HepG2 (cell line): ENCODE measurements at regions not wholly inside any gene's neighbourhood (a gene's known extent, or its start where the extent isn't known, plus 50 kb on each side); places are given as distances from the start of the nearest gene placed in this dataset.

ENCODE experiments used
- ATAC-seq: fragments of 200-7000 bp; cut with Tn5 transposase; 3 replicates; pipeline ENCODE4 v1.9.1; 2020; ENCODE audit warnings: mild to moderate bottlenecking, moderate library complexity
- BruUV-seq: library from RNA; stranded (reverse); fragments of 400-500 nt; replicated peaks from 2 replicates; lab custom pipeline; 2021; lab: Mats Ljungman, UMichigan
- CTCF ChIA-PET: fragments of 300-600 bp; formaldehyde crosslinking; extraction: SDS; loops from one replicate; lab custom pipeline; 2021; ENCODE audit warnings: low total read pairs, inconsistent platforms, low intra/inter-chr PET ratio; lab: Yijun Ruan, JAX
- POLR2A ChIA-PET: fragments of 350-600 bp; sonication (Branson Sonifier 250); formaldehyde crosslinking; loops from one replicate; lab custom pipeline; 2020; ENCODE audit warnings: antibody characterized with exemption, inconsistent platforms; lab: Yijun Ruan, JAX
- DNase-seq: peaks from one replicate; pipeline ENCODE4 v3.0.0-alpha.2; 2015; ENCODE audit warnings: low spot score
- FAIRE-seq: peaks from 3 replicates; lab custom pipeline; 2011; peaks lifted over from hg19 to GRCh38; lab: Jason Lieb, UNC
- H2AFZ ChIP-seq: one replicate; pipeline ENCODE4 v1.6.1; 2011; ENCODE audit warnings: low read length, inconsistent platforms
- H3K27ac ChIP-seq: fragments of 300-600 bp; 3 replicates; pipeline ENCODE4 v1.8.0; 2011; ENCODE audit warnings: mixed run types, mild to moderate bottlenecking, mixed read lengths, low read length, inconsistent platforms; ENCODE audit not compliant: insufficient read depth; ENCODE audit errors: extremely low read length
- H3K27me3 ChIP-seq, 2 experiments: fragments of 200-600 bp in 1 of 2; 2 replicates in 1 of 2; 3 replicates in 1 of 2; pipeline versions ENCODE4 v1.6.0 to v1.8.0; 2011; ENCODE audit warnings: low read length in 2 of 2, mild to moderate bottlenecking in 2 of 2, moderate library complexity in 2 of 2, inconsistent platforms in 1 of 2; ENCODE audit not compliant: insufficient read depth in 2 of 2, control insufficient read depth in 1 of 2
- H3K36me3 ChIP-seq, 2 experiments: fragments of 200-600 bp in 1 of 2; replicated peaks in 1 of 2; 2 replicates in 1 of 2; 3 replicates in 1 of 2; pipeline versions ENCODE4 v1.5.1 to v1.8.0; 2011; ENCODE audit warnings: low read length in 2 of 2, inconsistent platforms in 1 of 2; ENCODE audit not compliant: insufficient read depth in 2 of 2, control insufficient read depth in 1 of 2
- H3K4me1 ChIP-seq: 2 replicates; pipeline ENCODE4 v1.5.1; 2012; ENCODE audit warnings: low read length, inconsistent platforms; ENCODE audit not compliant: insufficient read depth
- H3K4me2 ChIP-seq: 2 replicates; pipeline ENCODE4 v1.6.0; 2011; ENCODE audit warnings: low read depth, low read length, inconsistent platforms
- H3K4me3 ChIP-seq, 3 experiments: fragments of 200-600 bp in 1 of 3; sonication (generic), shearing (Covaris generic) in 1 of 3; replicated peaks in 1 of 3; 2 replicates each; pipeline ENCODE4 v1.5.1; 2011 to 2016; ENCODE audit warnings: low read length in 3 of 3, inconsistent platforms in 2 of 3, low read depth in 2 of 3, mild to moderate bottlenecking in 2 of 3, control low read depth in 1 of 3, mixed read lengths in 1 of 3; ENCODE audit not compliant: insufficient read depth in 1 of 3
- H3K79me2 ChIP-seq: one replicate; pipeline ENCODE4 v1.6.1; 2011; ENCODE audit warnings: low read length, inconsistent platforms; ENCODE audit not compliant: insufficient read depth
- H3K9ac ChIP-seq: 2 replicates; pipeline ENCODE4 v1.6.0; 2011; ENCODE audit warnings: mild to moderate bottlenecking, low read depth, low read length, inconsistent platforms; ENCODE audit not compliant: insufficient read depth
- H3K9me3 ChIP-seq: 2 replicates; pipeline ENCODE4 v1.5.1; 2012; ENCODE audit warnings: mild to moderate bottlenecking, low read length
- H4K20me1 ChIP-seq: 2 replicates; pipeline ENCODE4 v1.6.0; 2011; ENCODE audit warnings: inconsistent platforms, mild to moderate bottlenecking, low read length, moderate library complexity; ENCODE audit not compliant: insufficient read depth
- MAF1 ChIP-seq: sonication (generic); formaldehyde crosslinking; IDR thresholded peaks from 2 replicates; pipeline ENCODE4 v1.5.0; 2020; ENCODE audit warnings: missing genetic modification reagents, borderline replicate concordance
- ZNF747 ChIP-seq: sonication (generic); formaldehyde crosslinking; IDR thresholded peaks from 2 replicates; pipeline ENCODE4 v1.8.1; 2023; ENCODE audit warnings: missing genetic modification reagents, mild to moderate bottlenecking, borderline replicate concordance
- WGBS: methylation state at CpG from one replicate; pipeline ENCODE4 v1.1.6; 2017; ENCODE audit warnings: low lambda C conversion rate; 5-methylcytosine and 5-hydroxymethylcytosine counted together
- in situ Hi-C: cut with HindIII; loops from 2 replicates; pipeline ENCODE4 v1.10.0; 2017; ENCODE audit warnings: low pct_unique_long_range_greater_than_20kb; ENCODE audit not compliant: extremely low pct_ligation_motif_present
- intact Hi-C: fragments of 100-400 bp; cut with micrococcal nuclease; formaldehyde crosslinking; loops from one replicate; pipeline ENCODE4 v1.10.0; 2022; ENCODE audit not compliant: unreplicated experiment
- TF ChIP-seq, protein P1 (sequence below): sonication (generic); formaldehyde crosslinking; IDR thresholded peaks from 2 replicates; pipeline ENCODE4 v1.4.0; 2020; ENCODE audit warnings: mild to moderate bottlenecking, missing genetic modification reagents, borderline replicate concordance

DNA sequence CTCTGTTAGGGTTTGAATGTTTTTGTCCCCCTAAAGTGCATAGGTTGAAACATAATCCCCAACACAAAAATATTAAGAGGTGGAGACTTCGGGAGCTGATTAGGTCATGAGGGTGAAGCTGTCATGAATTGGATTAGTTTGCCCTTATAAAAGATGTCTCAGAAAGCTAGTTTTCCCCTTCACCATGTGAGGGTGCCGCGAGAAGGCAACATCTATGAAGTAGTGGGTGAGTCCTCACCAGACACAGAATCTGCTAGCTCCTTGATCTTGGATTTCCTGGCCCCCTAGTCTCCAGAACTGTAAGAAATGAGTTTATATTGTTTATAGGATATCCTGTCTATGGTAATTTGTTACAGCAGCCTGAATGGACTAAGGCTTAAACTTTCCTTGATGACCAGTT, 301.5 kb upstream of the ATP2B1 start (continued):
- TF ChIP-seq, protein P1, sequence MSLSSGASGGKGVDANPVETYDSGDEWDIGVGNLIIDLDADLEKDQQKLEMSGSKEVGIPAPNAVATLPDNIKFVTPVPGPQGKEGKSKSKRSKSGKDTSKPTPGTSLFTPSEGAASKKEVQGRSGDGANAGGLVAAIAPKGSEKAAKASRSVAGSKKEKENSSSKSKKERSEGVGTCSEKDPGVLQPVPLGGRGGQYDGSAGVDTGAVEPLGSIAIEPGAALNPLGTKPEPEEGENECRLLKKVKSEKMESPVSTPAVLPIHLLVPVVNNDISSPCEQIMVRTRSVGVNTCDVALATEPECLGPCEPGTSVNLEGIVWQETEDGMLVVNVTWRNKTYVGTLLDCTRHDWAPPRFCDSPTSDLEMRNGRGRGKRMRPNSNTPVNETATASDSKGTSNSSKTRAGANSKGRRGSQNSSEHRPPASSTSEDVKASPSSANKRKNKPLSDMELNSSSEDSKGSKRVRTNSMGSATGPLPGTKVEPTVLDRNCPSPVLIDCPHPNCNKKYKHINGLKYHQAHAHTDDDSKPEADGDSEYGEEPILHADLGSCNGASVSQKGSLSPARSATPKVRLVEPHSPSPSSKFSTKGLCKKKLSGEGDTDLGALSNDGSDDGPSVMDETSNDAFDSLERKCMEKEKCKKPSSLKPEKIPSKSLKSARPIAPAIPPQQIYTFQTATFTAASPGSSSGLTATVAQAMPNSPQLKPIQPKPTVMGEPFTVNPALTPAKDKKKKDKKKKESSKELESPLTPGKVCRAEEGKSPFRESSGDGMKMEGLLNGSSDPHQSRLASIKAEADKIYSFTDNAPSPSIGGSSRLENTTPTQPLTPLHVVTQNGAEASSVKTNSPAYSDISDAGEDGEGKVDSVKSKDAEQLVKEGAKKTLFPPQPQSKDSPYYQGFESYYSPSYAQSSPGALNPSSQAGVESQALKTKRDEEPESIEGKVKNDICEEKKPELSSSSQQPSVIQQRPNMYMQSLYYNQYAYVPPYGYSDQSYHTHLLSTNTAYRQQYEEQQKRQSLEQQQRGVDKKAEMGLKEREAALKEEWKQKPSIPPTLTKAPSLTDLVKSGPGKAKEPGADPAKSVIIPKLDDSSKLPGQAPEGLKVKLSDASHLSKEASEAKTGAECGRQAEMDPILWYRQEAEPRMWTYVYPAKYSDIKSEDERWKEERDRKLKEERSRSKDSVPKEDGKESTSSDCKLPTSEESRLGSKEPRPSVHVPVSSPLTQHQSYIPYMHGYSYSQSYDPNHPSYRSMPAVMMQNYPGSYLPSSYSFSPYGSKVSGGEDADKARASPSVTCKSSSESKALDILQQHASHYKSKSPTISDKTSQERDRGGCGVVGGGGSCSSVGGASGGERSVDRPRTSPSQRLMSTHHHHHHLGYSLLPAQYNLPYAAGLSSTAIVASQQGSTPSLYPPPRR: no peak

DNA sequence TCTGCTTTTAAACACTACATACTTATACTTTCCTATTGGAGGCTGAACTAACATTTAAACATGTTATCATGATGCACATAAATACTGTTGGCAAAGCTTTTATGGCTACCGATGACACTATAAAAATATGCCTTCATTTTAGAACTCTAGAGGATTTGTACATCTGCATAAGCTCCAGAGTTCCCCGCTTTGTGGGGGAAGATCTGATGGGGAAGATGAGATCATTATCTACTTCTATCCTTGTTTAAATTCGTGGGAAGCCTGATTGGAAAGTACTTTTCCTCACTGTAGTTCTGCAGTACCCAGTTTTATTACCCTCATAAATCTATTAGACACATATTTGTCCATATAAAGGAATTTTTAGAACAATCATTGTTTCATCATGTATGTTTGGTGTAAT, 299.6 kb upstream of the ATP2B1 start:
- no peak overlapping the region for H3K9ac ChIP-seq
- in situ Hi-C loops (no loop called here), intact Hi-C loops (no loop called here)
- ChIA-PET CTCF (no interaction called here), POLR2A (no interaction called here)
- H3K4me3 ChIP-seq: no peak overlapping the region
- no TSS peak for BruUV-seq
- H3K79me2 ChIP-seq: no peaks in the 10 kb centered on the region
- no peak overlapping the region for H3K4me2 ChIP-seq
- H3K27me3 ChIP-seq: no peaks in the 10 kb centered on the region
- H3K9me3 ChIP-seq: no peaks in the 10 kb centered on the region
- ATAC-seq: no peak
- WGBS: 6% methylated on average over 3 of the region's 3 CpGs
- H3K4me1 ChIP-seq: no peaks in the 10 kb centered on the region
- no peak overlapping the region for H2AFZ ChIP-seq
- H4K20me1 ChIP-seq: no peaks in the 10 kb centered on the region
- H3K27ac ChIP-seq: no peak overlapping the region
- TF ChIP-seq MAF1 (CRISPR knock-in tag) (no peak), ZNF747 (CRISPR knock-in tag) (no peak)
- FAIRE-seq: no peak
- no peaks in the 10 kb centered on the region for H3K36me3 ChIP-seq
- no peak for DNase-seq
